Smooth muscle cell (in vitro differentiated cells): ENCODE measurements at regions not wholly inside any gene's neighbourhood (a gene's known extent, or its start where the extent isn't known, plus 50 kb on each side); places are given as distances from the start of the nearest gene placed in this dataset.

Experiments used
- DNase-seq: peaks from one replicate; lab custom pipeline; 2025; ENCODE audit not compliant: unreplicated experiment; lab: John Stamatoyannopoulos, UW
- H2AFZ ChIP-seq: fragments of 200-600 bp; sonication (generic); 2 replicates; pipeline ENCODE4 v1.6.0; 2016; ENCODE audit warnings: antibody characterized with exemption, low read depth, mild to moderate bottlenecking
- H3F3A ChIP-seq: fragments of 200-600 bp; sonication (generic); 2 replicates; pipeline ENCODE4 v1.6.0; 2017; ENCODE audit warnings: antibody characterized with exemption, low read depth
- H3K27ac ChIP-seq: fragments of 200-600 bp; sonication (generic); 2 replicates; pipeline ENCODE4 v1.5.1; 2016; ENCODE audit warnings: low read depth, mild to moderate bottlenecking
- H3K27me3 ChIP-seq: fragments of 200-600 bp; sonication (generic); 2 replicates; pipeline ENCODE4 v1.6.1; 2016; ENCODE audit warnings: low read depth, mild to moderate bottlenecking
- H3K36me3 ChIP-seq: fragments of 200-600 bp; sonication (generic); 2 replicates; pipeline ENCODE4 v1.5.1; 2016; ENCODE audit warnings: low read depth
- H3K4me1 ChIP-seq: fragments of 200-600 bp; sonication (generic); 2 replicates; pipeline ENCODE4 v1.5.1; 2016; ENCODE audit warnings: low read depth
- H3K4me2 ChIP-seq: fragments of 200-600 bp; sonication (generic); 2 replicates; pipeline ENCODE4 v1.6.0; 2016; ENCODE audit warnings: mild to moderate bottlenecking
- H3K4me3 ChIP-seq: fragments of 200-600 bp; sonication (generic); 2 replicates; pipeline ENCODE4 v1.5.1; 2016; ENCODE audit warnings: mild to moderate bottlenecking
- H3K79me2 ChIP-seq: fragments of 200-600 bp; sonication (generic); 2 replicates; pipeline ENCODE4 v1.6.0; 2016; ENCODE audit warnings: low read depth, mild to moderate bottlenecking
- H3K9ac ChIP-seq: fragments of 200-600 bp; sonication (generic); 2 replicates; pipeline ENCODE4 v1.6.0; 2016; ENCODE audit warnings: low read depth
- H3K9me3 ChIP-seq: fragments of 200-600 bp; sonication (generic); replicated peaks from 2 replicates; pipeline ENCODE4 v1.5.1; 2016; ENCODE audit warnings: low read depth
- H4K20me1 ChIP-seq: fragments of 200-600 bp; sonication (generic); 2 replicates; pipeline ENCODE4 v1.6.0; 2016; ENCODE audit warnings: low read depth
- CTCF ChIP-seq: fragments of 200-600 bp; sonication (generic); IDR thresholded peaks from 2 replicates; pipeline ENCODE4 v1.5.1; 2017; ENCODE audit warnings: borderline replicate concordance, mild to moderate bottlenecking, antibody characterized with exemption; ENCODE audit not compliant: insufficient read depth, poor library complexity, severe bottlenecking
- WGBS: methylation state at CpG from one replicate; pipeline ENCODE4 v1.1.7; 2016; ENCODE audit warnings: low lambda C conversion rate; 5-methylcytosine and 5-hydroxymethylcytosine counted together

GRCh38 chr4:96193061-96193460, 353.2 kb downstream of the PDHA2 start:
- no peaks in the 10 kb centered on the region for H3K27me3 ChIP-seq
- H2AFZ ChIP-seq, result no peak overlapping the region
- H3K4me3 ChIP-seq, result no peak overlapping the region
- no peak for DNase-seq
- no peaks in the 10 kb centered on the region for H3K4me1 ChIP-seq
- no peak overlapping the region for H3K4me2 ChIP-seq
- no peak overlapping the region for H3K9ac ChIP-seq
- H3K79me2 ChIP-seq, result no peaks in the 10 kb centered on the region
- no peak overlapping the region for H3K27ac ChIP-seq
- H3F3A ChIP-seq, result no peaks in the 10 kb centered on the region
- no peak for TF ChIP-seq CTCF
- no peaks in the 10 kb centered on the region for H3K36me3 ChIP-seq
- no peaks in the 10 kb centered on the region for H3K9me3 ChIP-seq
- WGBS, result 56% methylated on average over 1 of the region's 1 CpG
- H4K20me1 ChIP-seq, result no peaks in the 10 kb centered on the region

- TF ChIP-seq CTCF, result no peak
- Histone ChIP-seq H3K27me3 (no peaks in the 10 kb centered on the region), H4K20me1 (no peaks in the 10 kb centered on the region), H3K4me2 (no peak overlapping the region), H3K4me3 (no peak overlapping the region), H3K4me1 (no peaks in the 10 kb centered on the region), H3K9me3 (no peaks in the 10 kb centered on the region), H3K36me3 (no peaks in the 10 kb centered on the region), H3F3A (no peaks in the 10 kb centered on the region), H3K79me2 (no peaks in the 10 kb centered on the region), H2AFZ (no peak overlapping the region), H3K9ac (no peak overlapping the region), H3K27ac (no peak overlapping the region)
- WGBS, result 95% methylated on average over 1 of the region's 1 CpG
- DNase-seq, result no peak
These were observed 355.1 kb downstream of the PDHA2 start for GRCh38 chr4:96194993-96195392.

- Histone ChIP-seq H2AFZ (no peak overlapping the region), H3F3A (no peaks in the 10 kb centered on the region), H3K9ac (no peak overlapping the region), H3K79me2 (no peaks in the 10 kb centered on the region), H3K27me3 (no peaks in the 10 kb centered on the region), H3K4me3 (no peak overlapping the region), H3K36me3 (no peaks in the 10 kb centered on the region), H3K4me2 (no peak overlapping the region), H3K9me3 (no peaks in the 10 kb centered on the region), H3K4me1 (no peaks in the 10 kb centered on the region), H4K20me1 (no peaks in the 10 kb centered on the region), H3K27ac (no peak overlapping the region)
- TF ChIP-seq CTCF, result no peak
- WGBS, result 71% methylated on average over 5 of the region's 5 CpGs
- no peak for DNase-seq
These were observed 365.4 kb downstream of the PDHA2 start for GRCh38 chr4:96205143-96205936.

- Histone ChIP-seq H3F3A (no peaks in the 10 kb centered on the region), H3K4me2 (no peak overlapping the region), H3K79me2 (no peaks in the 10 kb centered on the region), H3K27me3 (no peaks in the 10 kb centered on the region), H3K4me1 (no peaks in the 10 kb centered on the region), H3K36me3 (no peaks in the 10 kb centered on the region), H4K20me1 (no peaks in the 10 kb centered on the region), H3K4me3 (no peak overlapping the region), H3K9ac (no peak overlapping the region), H3K9me3 (no peaks in the 10 kb centered on the region), H2AFZ (no peak overlapping the region), H3K27ac (no peak overlapping the region)
- TF ChIP-seq CTCF, result no peak
- DNase-seq, result no peak
- 94% methylated on average over 5 of the region's 5 CpGs for WGBS
These were observed 387.6 kb downstream of the PDHA2 start for GRCh38 chr4:96227515-96227914.
